GM12864 (cell line): ENCODE measurements at regions not wholly inside any gene's neighbourhood (a gene's known extent, or its start where the extent isn't known, plus 50 kb on each side); places are given as distances from the start of the nearest gene placed in this dataset.

Experiments
- DNase-seq: peaks from one replicate; pipeline ENCODE4 v3.0.0-alpha.2; 2011; ENCODE audit warnings: low read depth
- H3K4me3 ChIP-seq: 2 replicates; pipeline ENCODE4 v1.5.1; 2011; ENCODE audit warnings: mild to moderate bottlenecking, low read depth, low read length, control low read depth
- TF ChIP-seq, protein P1 (sequence below): IDR thresholded peaks from 2 replicates; pipeline ENCODE4 v1.5.1; 2011; ENCODE audit warnings: low read depth, mild to moderate bottlenecking, moderate library complexity, low read length, control low read depth, inconsistent platforms; ENCODE audit errors: missing control alignments

GRCh38 chr1:191852907-191853306, 305.4 kb upstream of the RGS18 start:
- DNase-seq = no peak
- no peak overlapping the region for H3K4me3 ChIP-seq
- TF ChIP-seq, protein P1, sequence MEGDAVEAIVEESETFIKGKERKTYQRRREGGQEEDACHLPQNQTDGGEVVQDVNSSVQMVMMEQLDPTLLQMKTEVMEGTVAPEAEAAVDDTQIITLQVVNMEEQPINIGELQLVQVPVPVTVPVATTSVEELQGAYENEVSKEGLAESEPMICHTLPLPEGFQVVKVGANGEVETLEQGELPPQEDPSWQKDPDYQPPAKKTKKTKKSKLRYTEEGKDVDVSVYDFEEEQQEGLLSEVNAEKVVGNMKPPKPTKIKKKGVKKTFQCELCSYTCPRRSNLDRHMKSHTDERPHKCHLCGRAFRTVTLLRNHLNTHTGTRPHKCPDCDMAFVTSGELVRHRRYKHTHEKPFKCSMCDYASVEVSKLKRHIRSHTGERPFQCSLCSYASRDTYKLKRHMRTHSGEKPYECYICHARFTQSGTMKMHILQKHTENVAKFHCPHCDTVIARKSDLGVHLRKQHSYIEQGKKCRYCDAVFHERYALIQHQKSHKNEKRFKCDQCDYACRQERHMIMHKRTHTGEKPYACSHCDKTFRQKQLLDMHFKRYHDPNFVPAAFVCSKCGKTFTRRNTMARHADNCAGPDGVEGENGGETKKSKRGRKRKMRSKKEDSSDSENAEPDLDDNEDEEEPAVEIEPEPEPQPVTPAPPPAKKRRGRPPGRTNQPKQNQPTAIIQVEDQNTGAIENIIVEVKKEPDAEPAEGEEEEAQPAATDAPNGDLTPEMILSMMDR = no peak

GRCh38 chr1:191857600-191857999, 300.7 kb upstream of the RGS18 start:
- no peak for DNase-seq
- H3K4me3 ChIP-seq = no peak overlapping the region
- TF ChIP-seq, protein P1 = no peak

GRCh38 chr1:191865479-191865878, 292.8 kb upstream of the RGS18 start:
- no peak overlapping the region for H3K4me3 ChIP-seq
- DNase-seq = no peak
- TF ChIP-seq, protein P1 = no peak

DNA sequence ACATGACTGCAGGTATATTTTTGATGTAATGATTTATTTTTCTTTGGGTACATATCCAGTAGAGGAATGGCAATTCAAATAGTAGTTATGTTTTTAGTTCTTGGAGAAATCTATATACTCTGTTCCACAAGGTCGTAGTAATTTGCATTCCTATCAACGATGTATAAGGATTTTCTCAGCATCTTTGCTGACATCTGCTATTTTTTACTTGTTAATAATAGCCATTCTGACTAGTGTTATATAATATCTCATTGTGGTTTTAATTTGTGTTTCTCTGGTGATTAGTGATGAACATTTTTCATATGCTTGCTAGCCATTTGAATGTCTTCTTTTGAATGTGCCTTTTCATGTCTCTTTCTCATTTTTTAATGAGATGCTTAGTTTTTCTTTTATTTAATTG, 292.1 kb upstream of the RGS18 start:
- no peak overlapping the region for H3K4me3 ChIP-seq
- TF ChIP-seq, protein P1 = no peak
- DNase-seq = no peak

DNA sequence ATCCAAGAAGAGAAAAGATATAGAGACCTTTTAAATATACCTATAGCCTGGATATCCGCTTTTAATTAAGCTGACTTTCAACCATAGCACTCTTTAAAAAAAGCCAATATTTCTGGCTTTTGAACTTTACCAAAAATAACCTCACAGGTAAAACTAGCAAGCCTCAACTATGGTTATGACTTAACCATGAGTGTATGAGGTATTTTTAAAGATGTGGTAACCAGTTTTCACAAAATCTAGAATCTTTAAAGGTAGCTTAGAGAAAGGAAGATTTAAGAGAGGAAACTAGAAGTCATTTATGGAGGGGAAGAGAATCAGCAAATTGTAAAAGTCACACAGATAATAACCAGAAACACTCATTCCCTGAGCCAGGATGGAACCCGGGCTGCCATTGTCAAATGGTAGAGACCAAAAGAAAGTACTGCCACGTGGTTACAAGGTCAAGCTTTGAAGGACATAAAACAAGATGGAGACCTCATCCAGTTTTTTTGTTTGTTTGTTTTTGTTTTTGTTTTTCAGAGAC, 288.4 kb upstream of the RGS18 start:
- no peak overlapping the region for H3K4me3 ChIP-seq
- no peak for DNase-seq
- TF ChIP-seq, protein P1 = no peak

DNA sequence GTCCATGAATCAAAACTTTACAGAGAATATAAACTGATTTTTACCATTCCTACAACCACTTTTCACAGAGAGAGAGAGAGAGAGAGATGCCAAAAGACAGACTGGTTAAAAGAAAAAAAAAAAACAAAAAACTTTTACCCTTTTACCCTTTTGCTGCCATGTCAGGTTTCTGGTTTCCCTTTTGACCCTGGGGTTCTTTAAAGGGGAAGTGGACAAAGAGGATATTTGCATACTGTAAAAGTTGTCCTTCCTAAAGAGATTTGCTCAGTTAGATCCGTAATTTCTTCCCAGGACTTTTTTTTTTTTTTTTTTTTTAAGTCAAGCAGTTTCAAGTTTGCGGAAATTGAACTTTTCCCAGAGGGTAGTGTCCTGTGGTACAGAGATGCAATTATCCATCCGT, 287.8 kb upstream of the RGS18 start:
- TF ChIP-seq, protein P1 = no peak
- no peak for DNase-seq

DNA sequence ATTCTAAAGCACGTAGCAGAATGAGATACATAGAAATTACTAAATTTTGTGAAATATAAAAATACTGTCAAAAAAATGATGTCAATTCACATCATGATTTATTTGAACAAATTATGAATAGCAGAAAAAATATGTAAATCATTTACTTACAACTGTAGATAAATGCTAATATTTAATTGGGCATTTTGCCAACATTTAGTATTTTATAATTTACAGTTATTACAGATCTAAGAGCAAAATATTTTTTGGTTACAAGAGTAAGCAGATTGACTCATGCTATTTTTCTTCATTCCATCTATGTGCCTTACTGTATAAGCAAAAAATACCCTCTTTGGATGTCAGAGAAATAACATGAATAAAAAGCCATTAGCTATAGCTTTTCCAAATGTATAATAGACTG, 282.3 kb upstream of the RGS18 start:
- H3K4me3 ChIP-seq = no peak overlapping the region
- no peak for DNase-seq
- TF ChIP-seq, protein P1 = no peak

More for the DNA sequence above, 287.8 kb upstream of the RGS18 start:
- H3K4me3 ChIP-seq = no peak overlapping the region
